GM18951 (cell line): ENCODE measurements at regions not wholly inside any gene's neighbourhood (a gene's known extent, or its start where the extent isn't known, plus 50 kb on each side); places are given as distances from the start of the nearest gene placed in this dataset.

ENCODE experiments used
- POLR2A ChIP-seq: IDR thresholded peaks from 4 replicates; pipeline ENCODE4 v1.6.1; 2011; ENCODE audit warnings: mild to moderate bottlenecking; ENCODE audit not compliant: insufficient read length, insufficient read depth; ENCODE audit errors: extremely low read depth
- in situ Hi-C: fragments of 300-500 bp; cut with MboI; formaldehyde crosslinking; loops from one replicate; pipeline ENCODE4 v1.12.0; 2022; ENCODE audit warnings: low sequenced_read_pairs, mixed read lengths, inconsistent platforms; ENCODE audit not compliant: unreplicated experiment

DNA sequence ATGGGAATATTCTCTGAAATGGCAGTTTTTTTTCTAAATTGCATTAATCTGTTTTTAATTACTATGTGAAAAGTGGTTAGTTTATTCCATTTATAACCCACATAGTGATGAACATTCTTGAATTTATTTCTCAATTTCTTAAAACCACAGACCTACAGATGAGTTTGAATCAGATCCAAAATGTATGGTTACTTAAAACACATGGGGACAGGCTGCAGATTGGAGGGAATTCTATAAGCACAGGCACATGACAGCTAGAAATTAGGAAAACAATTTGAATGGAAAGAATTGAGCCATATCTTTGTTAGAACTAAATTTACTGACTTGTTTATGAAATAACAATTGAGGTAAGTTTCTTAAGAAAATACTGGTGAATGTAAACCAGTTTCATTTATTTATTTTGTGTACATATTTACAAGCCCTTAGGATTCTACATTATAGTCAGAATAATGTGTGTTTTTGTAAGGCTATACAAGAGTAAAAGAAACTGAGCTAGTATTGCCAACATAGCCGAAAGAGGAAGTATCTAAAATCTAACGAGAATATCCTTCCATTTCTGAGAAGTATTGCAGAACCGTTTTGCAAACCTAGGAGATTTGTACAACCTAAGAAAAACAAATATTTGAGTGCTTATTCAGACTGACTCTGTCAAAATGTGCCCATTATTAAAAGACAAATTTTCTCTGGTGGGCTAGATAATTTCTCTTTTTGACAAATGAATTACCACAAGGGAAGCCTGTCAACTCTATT lies 434.3 kb upstream of the SEMA3D start:
- TF ChIP-seq POLR2A, result no peak
- in situ Hi-C loops, result no loop called here

DNA sequence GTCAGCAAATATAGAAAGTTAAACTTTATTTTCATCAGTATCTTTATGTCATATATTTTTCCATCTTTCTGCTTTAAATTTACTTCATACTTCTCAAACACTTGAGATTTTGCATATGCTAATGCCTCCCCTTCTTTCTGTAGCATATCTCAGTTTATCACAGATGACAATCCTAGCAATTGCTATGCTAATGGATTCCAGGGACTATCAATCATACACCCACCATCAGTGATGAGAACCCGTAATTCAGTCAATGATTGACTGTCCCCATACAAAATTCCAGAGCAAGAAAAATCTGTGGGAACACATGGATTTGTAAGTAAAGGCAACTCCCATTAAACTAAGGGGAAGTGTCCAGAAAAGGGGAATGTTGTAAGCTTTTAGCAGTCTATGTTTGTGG lies 432.4 kb upstream of the SEMA3D start:
- no peak for TF ChIP-seq POLR2A
- in situ Hi-C loops, result no loop called here

- in situ Hi-C loops, result no loop called here
- TF ChIP-seq POLR2A, result no peak
Measured at GRCh38 chr7:85614684-85615083, 427.8 kb upstream of the SEMA3D start.

- no peak for TF ChIP-seq POLR2A
- in situ Hi-C loops, result no loop called here
Measured at GRCh38 chr7:85612514-85612913, 425.7 kb upstream of the SEMA3D start.

GRCh38 chr7:85608804-85609203 lies 421.9 kb upstream of the SEMA3D start:
- in situ Hi-C loops, result no loop called here

DNA sequence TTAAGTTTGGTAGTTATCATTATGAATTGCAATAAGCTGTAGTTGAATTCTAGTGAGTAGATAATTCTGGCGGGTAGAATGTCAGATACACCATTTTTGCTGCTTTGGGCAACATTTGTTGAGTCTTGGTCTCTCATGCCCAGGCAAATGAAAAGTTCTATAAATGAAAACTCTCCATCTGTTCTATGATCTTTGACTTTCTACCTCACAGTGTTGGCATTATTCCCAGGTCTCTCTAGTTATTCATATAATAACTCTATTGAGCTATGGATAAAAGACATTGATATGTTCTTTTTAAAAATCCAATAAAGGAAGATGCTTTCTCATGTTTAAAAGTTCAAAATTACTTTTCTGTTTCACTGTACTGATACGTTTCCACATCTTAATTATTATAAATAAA lies 415.3 kb upstream of the SEMA3D start:
- in situ Hi-C loops, result no loop called here
- TF ChIP-seq POLR2A, result no peak

More at GRCh38 chr7:85608804-85609203, 421.9 kb upstream of the SEMA3D start:
- TF ChIP-seq POLR2A, result no peak

DNA sequence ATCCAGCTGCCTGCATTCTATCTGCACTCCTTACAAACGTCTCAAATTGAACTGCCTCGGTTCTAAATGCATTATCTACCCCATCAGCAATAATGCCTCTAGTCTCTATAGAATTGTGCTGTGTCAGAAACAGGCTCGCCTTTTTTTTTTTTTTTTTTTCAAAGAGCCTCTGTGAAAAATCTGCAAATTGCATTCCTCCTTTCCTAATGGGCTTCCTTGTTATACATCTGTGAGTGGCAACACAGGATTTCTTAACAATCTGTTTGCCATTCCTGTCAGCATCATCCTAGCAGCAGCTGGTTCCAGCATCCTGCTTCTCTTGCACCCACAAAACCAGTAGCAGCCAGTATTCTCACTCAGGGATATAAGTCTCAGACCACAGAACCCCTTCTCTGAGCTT lies 413.5 kb upstream of the SEMA3D start:
- TF ChIP-seq POLR2A, result no peak
- in situ Hi-C loops, result no loop called here

- in situ Hi-C loops, result no loop called here
Measured at GRCh38 chr7:85596827-85597226, 410.0 kb upstream of the SEMA3D start.

DNA sequence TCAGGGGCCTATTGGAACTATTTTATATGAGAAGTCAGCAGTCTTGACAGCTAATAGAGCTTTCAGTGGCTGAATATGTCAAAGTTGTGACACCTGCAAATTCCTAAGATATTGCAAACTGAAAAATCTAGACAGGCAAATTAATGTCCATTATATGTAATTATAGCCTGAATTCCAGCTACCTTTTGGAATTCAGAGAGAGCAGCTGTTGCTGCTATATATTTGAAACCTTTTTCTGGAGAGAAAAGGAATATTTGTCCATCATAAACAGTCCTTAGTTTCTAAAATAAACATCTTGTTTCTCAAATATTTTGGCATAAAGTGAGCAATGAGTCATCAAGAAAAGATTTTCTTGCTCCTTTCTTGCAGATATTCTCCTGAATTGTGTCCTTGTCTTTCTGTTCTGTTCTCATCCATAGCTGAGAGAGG lies 408.9 kb upstream of the SEMA3D start:
- in situ Hi-C loops, result no loop called here
- TF ChIP-seq POLR2A, result no peak

More at GRCh38 chr7:85596827-85597226, 410.0 kb upstream of the SEMA3D start:
- TF ChIP-seq POLR2A, result no peak

- no peak for TF ChIP-seq POLR2A
- in situ Hi-C loops, result no loop called here
Measured at GRCh38 chr7:85593355-85593754, 406.5 kb upstream of the SEMA3D start.

DNA sequence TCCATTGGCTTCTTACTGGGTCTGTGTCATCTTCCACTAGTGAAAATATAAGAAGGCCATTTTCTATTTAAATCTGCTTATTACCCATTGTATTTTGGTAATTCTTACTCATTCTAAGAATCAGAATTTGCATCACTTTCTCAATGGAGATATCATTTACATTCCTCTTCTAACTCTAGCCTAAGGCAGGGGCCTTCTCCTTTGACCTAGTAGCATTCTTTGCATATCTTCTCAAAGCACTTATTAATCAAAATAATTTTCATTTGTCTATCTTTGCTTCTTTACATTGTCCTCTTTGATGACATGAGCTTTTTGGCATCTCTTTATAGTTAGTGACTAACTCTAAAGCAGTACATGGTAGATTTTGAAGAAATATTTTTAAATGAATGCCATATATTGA lies 400.9 kb upstream of the SEMA3D start:
- in situ Hi-C loops, result no loop called here
- no peak for TF ChIP-seq POLR2A

- no peak for TF ChIP-seq POLR2A
- in situ Hi-C loops, result no loop called here
Measured at GRCh38 chr7:85586091-85586490, 399.2 kb upstream of the SEMA3D start.

GRCh38 chr7:85583131-85583953 lies 396.5 kb upstream of the SEMA3D start:
- TF ChIP-seq POLR2A, result no peak
- in situ Hi-C loops, result no loop called here

DNA sequence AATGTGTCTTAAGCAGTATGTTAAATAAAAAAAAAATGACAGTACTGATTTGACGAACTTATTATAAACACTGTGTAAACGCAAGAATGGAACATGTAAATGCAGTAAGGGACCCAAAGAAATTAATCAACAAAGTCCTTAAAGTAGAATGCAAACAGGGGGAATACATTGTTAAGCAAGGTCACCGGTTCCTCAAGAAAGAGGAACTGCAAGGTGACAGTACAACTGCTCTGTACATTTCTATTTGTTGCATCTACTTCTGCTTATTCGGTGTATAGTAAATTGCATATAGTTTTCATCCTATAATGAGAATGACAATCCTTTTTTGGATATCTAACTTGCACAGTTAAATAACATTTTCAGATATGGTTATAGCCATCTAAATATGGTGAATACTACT lies 387.0 kb upstream of the SEMA3D start:
- no peak for TF ChIP-seq POLR2A
- in situ Hi-C loops, result loop anchor here (25.0 kb wide), 1 partner anchor 512 kb away; no protein-coding TSS in a partner anchor

GRCh38 chr7:85573346-85573745 lies 386.5 kb upstream of the SEMA3D start:
- in situ Hi-C loops, result loop anchor here (25.0 kb wide), 1 partner anchor 511 kb away; no protein-coding TSS in a partner anchor
- TF ChIP-seq POLR2A, result no peak
